ENCODE measurements at regions not wholly inside any gene's neighbourhood (a gene's known extent, or its start where the extent isn't known, plus 50 kb on each side); places are given as distances from the start of the nearest gene placed in this dataset.

DNA sequence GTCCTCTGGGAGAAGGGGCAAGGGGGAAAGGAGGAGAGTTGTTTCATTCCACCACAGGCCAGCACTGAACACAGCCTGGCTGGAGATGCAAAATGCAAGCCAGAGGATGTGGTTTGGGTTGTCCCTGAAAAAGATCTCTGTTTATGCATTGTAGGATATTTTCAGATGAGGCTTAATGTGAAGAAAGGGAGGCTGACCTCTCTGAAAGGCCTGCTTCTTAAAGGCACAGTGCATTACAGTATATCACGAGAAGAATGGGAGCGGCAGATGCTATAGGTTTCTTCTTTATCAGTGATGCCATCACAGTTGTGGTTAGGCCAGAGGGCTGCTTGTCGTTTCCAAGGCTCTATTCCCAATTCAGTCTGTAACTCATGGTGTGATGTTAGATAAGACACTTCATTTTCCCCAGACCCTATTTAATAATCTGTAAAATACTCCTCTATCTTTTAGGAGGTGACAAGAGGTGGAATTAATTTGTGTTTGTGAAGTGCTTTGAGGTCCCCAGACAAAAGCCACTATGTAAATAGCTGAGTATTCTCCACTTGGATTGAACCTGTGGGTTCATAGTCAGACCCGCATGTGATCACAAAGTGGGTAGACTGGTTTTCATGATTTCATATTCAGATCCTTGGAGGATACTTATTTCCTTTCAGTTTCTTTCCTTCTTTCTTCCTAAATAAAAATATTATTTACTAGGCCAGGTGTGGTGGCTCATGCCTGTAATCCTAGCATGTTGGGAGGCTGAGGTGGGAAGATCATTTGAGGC lies 76.5 kb upstream of the WDR26 start:
- no peaks in the 10 kb centered on the region for H3K36me3 ChIP-seq (ENCODE audit: control insufficient read depth in 4 of 4, insufficient read depth in 3 of 4, low read depth in 1 of 4, low read length in 3 of 4)
- no peak for TF ChIP-seq FOXA1 (IDR thresholded peaks at IDR 0.05)
- TF ChIP-seq HNF4A (conservative IDR thresholded peaks at IDR 0.05), result no peak
- TF ChIP-seq EGR1 (IDR thresholded peaks at IDR 0.05; ENCODE audit: low read depth in 2 of 2), result no peak
- TF ChIP-seq, protein P1, sequence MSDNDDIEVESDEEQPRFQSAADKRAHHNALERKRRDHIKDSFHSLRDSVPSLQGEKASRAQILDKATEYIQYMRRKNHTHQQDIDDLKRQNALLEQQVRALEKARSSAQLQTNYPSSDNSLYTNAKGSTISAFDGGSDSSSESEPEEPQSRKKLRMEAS (IDR thresholded peaks at IDR 0.05), result no peak
- no peak overlapping the region for H3K4me3 ChIP-seq (ENCODE audit: low read depth in 1 of 3, low read length in 3 of 3)

DNA sequence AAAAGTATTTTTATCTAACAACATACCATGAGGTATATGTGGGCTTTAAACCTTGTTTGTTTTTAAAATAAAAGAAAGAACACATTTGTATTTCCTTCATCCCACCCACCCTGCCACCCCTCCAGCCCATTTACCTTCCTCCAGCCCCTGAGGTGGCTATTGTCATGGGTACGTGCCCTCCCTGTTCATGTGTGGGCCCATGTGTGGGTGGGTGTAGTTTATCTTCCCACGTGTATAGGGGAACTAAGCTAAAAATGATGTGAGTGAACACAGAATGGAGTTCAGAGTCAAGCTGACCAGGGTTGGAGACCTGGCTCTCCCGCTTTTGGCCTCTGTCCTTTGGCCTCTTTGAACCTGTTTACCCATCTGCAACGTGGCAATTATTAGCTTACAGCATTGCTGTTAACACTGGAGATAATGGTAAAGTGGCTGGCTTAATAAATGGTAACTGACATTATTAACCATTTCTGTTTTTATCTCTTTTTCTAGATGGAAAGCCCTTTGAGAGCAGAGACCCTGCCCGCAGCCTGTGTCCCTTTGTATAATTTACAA lies 78.1 kb upstream of the WDR26 start:
- peak overlapping the region in 1 of 2 donors; percentile 73 for H3K9ac ChIP-seq (ENCODE audit: low read depth in 1 of 2, low read length in 2 of 2)
- H3K4me1 ChIP-seq (ENCODE audit: control insufficient read depth in 4 of 4, insufficient read depth in 4 of 4, low read length in 3 of 4), result peaks cover 3 to 41% (median 26%) of the 10 kb centered on the region in 4 donors
- DNase-seq (ENCODE audit: low spot score), result no peak
- peak overlapping the region; percentile 52 to 85 for H3K27ac ChIP-seq (ENCODE audit: low read depth in 1 of 2, low read length in 2 of 2)
- no peaks in the 10 kb centered on the region for H3K36me3 ChIP-seq (ENCODE audit: control insufficient read depth in 4 of 4, insufficient read depth in 3 of 4, low read depth in 1 of 4, low read length in 3 of 4)
- no peaks in the 10 kb centered on the region for H3K27me3 ChIP-seq (ENCODE audit: control insufficient read depth in 4 of 4, insufficient read depth in 4 of 4, low read length in 3 of 4)
- H3K4me3 ChIP-seq (ENCODE audit: low read depth in 1 of 3, low read length in 3 of 3), result no peak overlapping the region
- WGBS, result 34% methylated on average over 5 of the region's 5 CpGs
- no peaks in the 10 kb centered on the region for H3K9me3 ChIP-seq (ENCODE audit: control insufficient read depth in 4 of 4, low read length in 3 of 4)
- TF ChIP-seq GABPA (IDR thresholded peaks at IDR 0.05 in 1 of 2, conservative IDR thresholded peaks at IDR 0.05 in 1 of 2) (peak in 1 of 2 donors; percentile 58), ATF3 (IDR thresholded peaks at IDR 0.05) (no peak), JUND (IDR thresholded peaks at IDR 0.05) (peak in 1 of 2 donors; percentile 68), FOXA2 (IDR thresholded peaks at IDR 0.05) (peak; percentile 92), FOXA1 (IDR thresholded peaks at IDR 0.05) (peak; percentile 98), TAF1 (conservative IDR thresholded peaks at IDR 0.05) (no peak), RAD21 (IDR thresholded peaks at IDR 0.05) (peak; percentile 41 to 57), HNF4A (conservative IDR thresholded peaks at IDR 0.05) (peak; percentile 90 to 99), HNF4G (IDR thresholded peaks at IDR 0.05) (peak; percentile 46), CTCF (IDR thresholded peaks at IDR 0.05; ENCODE audit: low read depth, low read length, missing input control) (no peak), EGR1 (IDR thresholded peaks at IDR 0.05; ENCODE audit: low read depth in 2 of 2) (peak in 1 of 2 donors; percentile 75), YY1 (IDR thresholded peaks at IDR 0.05) (peak; percentile 90), SP1 (IDR thresholded peaks at IDR 0.05) (peak; percentile 92), RXRA (IDR thresholded peaks at IDR 0.05) (peak; percentile 85 to 97), NR2F2 (IDR thresholded peaks at IDR 0.05) (peak; percentile 76)
- TF ChIP-seq, protein P2, sequence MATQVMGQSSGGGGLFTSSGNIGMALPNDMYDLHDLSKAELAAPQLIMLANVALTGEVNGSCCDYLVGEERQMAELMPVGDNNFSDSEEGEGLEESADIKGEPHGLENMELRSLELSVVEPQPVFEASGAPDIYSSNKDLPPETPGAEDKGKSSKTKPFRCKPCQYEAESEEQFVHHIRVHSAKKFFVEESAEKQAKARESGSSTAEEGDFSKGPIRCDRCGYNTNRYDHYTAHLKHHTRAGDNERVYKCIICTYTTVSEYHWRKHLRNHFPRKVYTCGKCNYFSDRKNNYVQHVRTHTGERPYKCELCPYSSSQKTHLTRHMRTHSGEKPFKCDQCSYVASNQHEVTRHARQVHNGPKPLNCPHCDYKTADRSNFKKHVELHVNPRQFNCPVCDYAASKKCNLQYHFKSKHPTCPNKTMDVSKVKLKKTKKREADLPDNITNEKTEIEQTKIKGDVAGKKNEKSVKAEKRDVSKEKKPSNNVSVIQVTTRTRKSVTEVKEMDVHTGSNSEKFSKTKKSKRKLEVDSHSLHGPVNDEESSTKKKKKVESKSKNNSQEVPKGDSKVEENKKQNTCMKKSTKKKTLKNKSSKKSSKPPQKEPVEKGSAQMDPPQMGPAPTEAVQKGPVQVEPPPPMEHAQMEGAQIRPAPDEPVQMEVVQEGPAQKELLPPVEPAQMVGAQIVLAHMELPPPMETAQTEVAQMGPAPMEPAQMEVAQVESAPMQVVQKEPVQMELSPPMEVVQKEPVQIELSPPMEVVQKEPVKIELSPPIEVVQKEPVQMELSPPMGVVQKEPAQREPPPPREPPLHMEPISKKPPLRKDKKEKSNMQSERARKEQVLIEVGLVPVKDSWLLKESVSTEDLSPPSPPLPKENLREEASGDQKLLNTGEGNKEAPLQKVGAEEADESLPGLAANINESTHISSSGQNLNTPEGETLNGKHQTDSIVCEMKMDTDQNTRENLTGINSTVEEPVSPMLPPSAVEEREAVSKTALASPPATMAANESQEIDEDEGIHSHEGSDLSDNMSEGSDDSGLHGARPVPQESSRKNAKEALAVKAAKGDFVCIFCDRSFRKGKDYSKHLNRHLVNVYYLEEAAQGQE (IDR thresholded peaks at IDR 0.05), result peak; percentile 89
- TF ChIP-seq, protein P3, sequence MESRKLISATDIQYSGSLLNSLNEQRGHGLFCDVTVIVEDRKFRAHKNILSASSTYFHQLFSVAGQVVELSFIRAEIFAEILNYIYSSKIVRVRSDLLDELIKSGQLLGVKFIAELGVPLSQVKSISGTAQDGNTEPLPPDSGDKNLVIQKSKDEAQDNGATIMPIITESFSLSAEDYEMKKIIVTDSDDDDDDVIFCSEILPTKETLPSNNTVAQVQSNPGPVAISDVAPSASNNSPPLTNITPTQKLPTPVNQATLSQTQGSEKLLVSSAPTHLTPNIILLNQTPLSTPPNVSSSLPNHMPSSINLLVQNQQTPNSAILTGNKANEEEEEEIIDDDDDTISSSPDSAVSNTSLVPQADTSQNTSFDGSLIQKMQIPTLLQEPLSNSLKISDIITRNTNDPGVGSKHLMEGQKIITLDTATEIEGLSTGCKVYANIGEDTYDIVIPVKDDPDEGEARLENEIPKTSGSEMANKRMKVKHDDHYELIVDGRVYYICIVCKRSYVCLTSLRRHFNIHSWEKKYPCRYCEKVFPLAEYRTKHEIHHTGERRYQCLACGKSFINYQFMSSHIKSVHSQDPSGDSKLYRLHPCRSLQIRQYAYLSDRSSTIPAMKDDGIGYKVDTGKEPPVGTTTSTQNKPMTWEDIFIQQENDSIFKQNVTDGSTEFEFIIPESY (IDR thresholded peaks at IDR 0.05), result peak; percentile 82
- TF ChIP-seq, protein P1 (IDR thresholded peaks at IDR 0.05), result peak; percentile 72

More for the DNA sequence above, 76.5 kb upstream of the WDR26 start:
- DNase-seq (ENCODE audit: low spot score), result no peak
- H3K27ac ChIP-seq (ENCODE audit: low read depth in 1 of 2, low read length in 2 of 2), result peak overlapping the region; percentile 21 to 26
- WGBS, result 83% methylated on average over 4 of the region's 4 CpGs
- peaks cover 7 to 57% (median 39%) of the 10 kb centered on the region in 4 donors for H3K4me1 ChIP-seq (ENCODE audit: control insufficient read depth in 4 of 4, insufficient read depth in 4 of 4, low read length in 3 of 4)
- no peak overlapping the region for H3K9ac ChIP-seq (ENCODE audit: low read depth in 1 of 2, low read length in 2 of 2)
- H3K9me3 ChIP-seq (ENCODE audit: control insufficient read depth in 4 of 4, low read length in 3 of 4), result no peaks in the 10 kb centered on the region
- H3K27me3 ChIP-seq (ENCODE audit: control insufficient read depth in 4 of 4, insufficient read depth in 4 of 4, low read length in 3 of 4), result no peaks in the 10 kb centered on the region

Measured in liver (tissue), 8 donors.